C4-2B (cell line): ENCODE measurements at regions not wholly inside any gene's neighbourhood (a gene's known extent, or its start where the extent isn't known, plus 50 kb on each side); places are given as distances from the start of the nearest gene placed in this dataset.

ENCODE experiments used
- H3K27ac ChIP-seq: fragments of 450-650 bp; 2 replicates; pipeline ENCODE4 v1.5.1; 2017
- CTCF ChIP-seq: fragments of 450-650 bp; conservative IDR thresholded peaks from 2 replicates; pipeline ENCODE4 v1.5.1; 2017; ENCODE audit warnings: mild to moderate bottlenecking
- ZFX ChIP-seq: fragments of 450-650 bp; IDR thresholded peaks from 2 replicates; pipeline ENCODE4 v1.6.1; 2017

- no peak for TF ChIP-seq CTCF
- TF ChIP-seq ZFX, result no peak
- H3K27ac ChIP-seq, result no peak overlapping the region
Observed at GRCh38 chr4:104896660-104897645, 249.7 kb upstream of the TET2 start.

GRCh38 chr4:104899863-104900262, 246.8 kb upstream of the TET2 start:
- no peak overlapping the region for H3K27ac ChIP-seq
- TF ChIP-seq ZFX (no peak), CTCF (no peak)

GRCh38 chr4:104901438-104901837, 245.2 kb upstream of the TET2 start:
- TF ChIP-seq ZFX, result no peak
- peak; percentile 11; the same call in 1 of the 2 replicates for TF ChIP-seq CTCF
- H3K27ac ChIP-seq, result no peak overlapping the region

DNA sequence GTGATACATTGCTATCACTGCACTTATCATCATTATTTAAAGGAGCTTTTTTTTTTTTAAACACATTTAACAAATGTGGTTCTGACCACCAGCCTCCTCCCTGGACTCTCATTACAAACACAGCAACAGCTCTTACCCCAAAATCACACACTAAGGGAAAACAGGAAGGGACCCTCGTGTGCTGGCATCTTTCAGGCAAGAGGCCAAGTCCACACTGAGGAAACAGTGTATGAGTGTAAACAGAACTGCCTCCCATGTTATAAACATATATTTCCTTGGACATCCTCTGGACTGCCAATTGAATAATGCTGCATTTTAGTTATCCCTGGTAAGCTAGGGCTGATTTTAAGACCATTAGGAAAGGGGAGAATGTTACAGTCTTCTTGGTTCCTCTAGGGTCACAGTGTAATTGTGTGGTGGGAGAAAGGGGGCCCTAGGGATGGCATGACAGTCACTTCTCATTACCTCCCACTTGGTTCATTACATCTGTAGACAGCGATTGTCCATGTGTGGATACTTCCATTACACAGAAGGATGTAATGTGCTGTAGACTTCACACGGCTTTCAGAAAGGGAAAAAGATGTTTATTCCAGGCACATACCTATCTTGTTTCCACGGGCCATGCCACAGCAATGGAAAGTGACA, 244.6 kb upstream of the TET2 start:
- no peak for TF ChIP-seq ZFX
- TF ChIP-seq CTCF, result no peak

DNA sequence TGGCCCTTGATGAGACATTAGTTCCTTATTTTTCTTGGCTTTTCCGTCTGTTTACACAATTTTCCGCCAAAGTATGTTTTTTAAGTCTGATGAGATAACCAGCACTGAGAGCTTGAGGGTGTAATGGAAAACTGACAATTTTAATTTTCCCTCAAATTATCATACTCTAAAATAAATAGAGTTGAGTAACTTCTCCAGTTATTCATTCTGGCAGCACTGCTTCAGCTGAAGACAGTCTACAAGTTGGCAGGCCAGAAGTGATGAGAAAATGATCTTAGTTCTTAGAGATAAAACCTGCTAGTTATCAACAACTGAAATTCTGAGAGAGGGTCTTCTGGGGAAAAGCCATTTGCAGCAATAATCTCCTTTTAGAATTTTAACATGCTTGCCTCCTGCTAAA, 241.6 kb upstream of the TET2 start:
- no peak overlapping the region for H3K27ac ChIP-seq
- TF ChIP-seq CTCF, result no peak
- TF ChIP-seq ZFX, result no peak

More for the DNA sequence above, 244.6 kb upstream of the TET2 start:
- no peak overlapping the region for H3K27ac ChIP-seq

DNA sequence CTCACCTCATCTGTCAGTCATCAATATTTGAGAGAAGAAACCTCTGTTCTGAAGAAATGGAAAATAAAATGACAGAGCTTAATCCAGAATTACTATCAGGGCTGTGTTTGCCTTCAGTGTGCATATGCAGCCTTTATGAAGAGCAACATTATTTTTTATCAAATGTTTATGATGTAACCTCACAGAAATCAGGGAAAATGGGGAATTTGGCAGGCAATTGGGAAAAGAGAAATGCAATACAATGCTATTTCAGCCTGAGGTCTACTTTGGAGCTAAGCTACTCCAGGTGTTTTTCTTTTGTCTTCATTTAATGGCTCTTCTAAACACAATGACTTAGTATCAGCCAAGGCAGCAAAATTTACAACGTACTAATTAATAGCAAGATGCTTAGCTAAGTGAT, 241.1 kb upstream of the TET2 start:
- TF ChIP-seq CTCF (no peak), ZFX (no peak)
- H3K27ac ChIP-seq, result no peak overlapping the region

GRCh38 chr4:104906276-104906675, 240.4 kb upstream of the TET2 start:
- H3K27ac ChIP-seq, result no peak overlapping the region
- TF ChIP-seq CTCF (no peak), ZFX (no peak)
